ENCODE measurements at regions not wholly inside any gene's neighbourhood (a gene's known extent, or its start where the extent isn't known, plus 50 kb on each side); places are given as distances from the start of the nearest gene placed in this dataset.

DNA sequence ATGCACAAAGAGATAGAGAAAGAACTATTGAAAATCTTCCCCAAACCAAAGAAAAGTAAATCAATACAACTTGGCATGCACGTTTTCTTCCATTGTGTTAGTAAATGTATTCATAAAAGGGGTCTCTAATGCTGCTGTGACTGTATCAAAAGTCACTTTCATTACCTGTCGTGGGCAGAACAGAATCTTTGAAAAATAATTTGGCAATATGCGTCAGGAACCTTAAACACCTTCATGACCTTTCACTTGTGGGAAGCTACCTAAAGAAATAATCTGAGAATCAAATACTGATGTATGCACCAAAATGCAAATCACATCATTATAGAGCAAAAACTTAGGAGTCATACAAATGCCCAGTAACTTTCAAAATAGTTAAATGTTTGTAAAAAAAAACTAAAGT is 105.3 kb downstream of the ARL4C start:
- TF ChIP-seq, protein P1, sequence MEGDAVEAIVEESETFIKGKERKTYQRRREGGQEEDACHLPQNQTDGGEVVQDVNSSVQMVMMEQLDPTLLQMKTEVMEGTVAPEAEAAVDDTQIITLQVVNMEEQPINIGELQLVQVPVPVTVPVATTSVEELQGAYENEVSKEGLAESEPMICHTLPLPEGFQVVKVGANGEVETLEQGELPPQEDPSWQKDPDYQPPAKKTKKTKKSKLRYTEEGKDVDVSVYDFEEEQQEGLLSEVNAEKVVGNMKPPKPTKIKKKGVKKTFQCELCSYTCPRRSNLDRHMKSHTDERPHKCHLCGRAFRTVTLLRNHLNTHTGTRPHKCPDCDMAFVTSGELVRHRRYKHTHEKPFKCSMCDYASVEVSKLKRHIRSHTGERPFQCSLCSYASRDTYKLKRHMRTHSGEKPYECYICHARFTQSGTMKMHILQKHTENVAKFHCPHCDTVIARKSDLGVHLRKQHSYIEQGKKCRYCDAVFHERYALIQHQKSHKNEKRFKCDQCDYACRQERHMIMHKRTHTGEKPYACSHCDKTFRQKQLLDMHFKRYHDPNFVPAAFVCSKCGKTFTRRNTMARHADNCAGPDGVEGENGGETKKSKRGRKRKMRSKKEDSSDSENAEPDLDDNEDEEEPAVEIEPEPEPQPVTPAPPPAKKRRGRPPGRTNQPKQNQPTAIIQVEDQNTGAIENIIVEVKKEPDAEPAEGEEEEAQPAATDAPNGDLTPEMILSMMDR (optimal IDR thresholded peaks at IDR 0.05 in 1 of 3, IDR thresholded peaks at IDR 0.05 in 1 of 3, conservative IDR thresholded peaks at IDR 0.05 in 1 of 3; ENCODE audit: extremely low read depth in 1 of 3, insufficient read depth in 2 of 3, low read length in 3 of 3): no peak
- TF ChIP-seq EZH2 (IDR thresholded peaks at IDR 0.05; ENCODE audit: low read length): no peak

Data from keratinocyte (primary cell).